ENCODE measurements at regions not wholly inside any gene's neighbourhood (a gene's known extent, or its start where the extent isn't known, plus 50 kb on each side); places are given as distances from the start of the nearest gene placed in this dataset.
A peak's percentile ranks its signal among the peaks of the same experiment; 100 is the strongest.

- Histone ChIP-seq H3K9me3 (ENCODE audit: control insufficient read depth in 2 of 3, low read length in 3 of 3) (no peaks in the 10 kb centered on the region), H3K36me3 (ENCODE audit: control insufficient read depth in 2 of 3, insufficient read depth in 3 of 3, low read length in 3 of 3) (no peaks in the 10 kb centered on the region), H3K27ac (ENCODE audit: low read depth, low read length) (no peak overlapping the region), H3K27me3 (ENCODE audit: control insufficient read depth in 2 of 2, insufficient read depth in 2 of 2, low read length in 2 of 2) (no peaks in the 10 kb centered on the region), H3K4me3 (ENCODE audit: low read length) (no peak overlapping the region), H3K4me1 (ENCODE audit: control insufficient read depth in 2 of 2, insufficient read depth in 2 of 2, low read length in 2 of 2) (peaks cover 0 to 7% of the 10 kb centered on the region in 2 donors)
- intact Hi-C loops (cut with micrococcal nuclease): loop anchor here in 1 of 2 donors (5.0 to 10.0 kb wide), 2 partner anchors 331 to 1314 kb away; no protein-coding TSS in a partner anchor
- DNase-seq (no peak), ATAC-seq (no peak)
- Mint-ChIP-seq H3K36me3 (no peaks in the 10 kb centered on the region), H3K4me1 (peaks cover 0 to 22% (median 12%) of the 10 kb centered on the region in 7 donors), H3K9me3 (no peaks in the 10 kb centered on the region), H3K27ac (no peak overlapping the region), H3K4me3 (peak overlapping the region in 8 of 10 donors; percentile 5 to 79 (median 30)), H3K27me3 (peaks cover 9 to 43% (median 35%) of the 10 kb centered on the region in 5 donors)
- ChIA-PET POLR2A (no interaction called here), CTCF (no interaction called here)
Measured at GRCh38 chr15:31975830-31976229, 54.5 kb upstream of the CHRNA7 start.

- ChIA-PET POLR2A (no interaction called here), CTCF (interaction anchor here (1.1 to 1.7 kb wide), 3 partner anchors 9 to 16 kb away, joined by 3 to 5 read pairs (median 4); no protein-coding TSS in a partner anchor)
- H3K27me3 ChIP-seq (ENCODE audit: control insufficient read depth in 2 of 2, insufficient read depth in 2 of 2, low read length in 2 of 2): no peaks in the 10 kb centered on the region
- H3K4me1 ChIP-seq (ENCODE audit: control insufficient read depth in 2 of 2, insufficient read depth in 2 of 2, low read length in 2 of 2): peaks cover 0 to 7% of the 10 kb centered on the region in 2 donors
- peaks cover 0 to 22% (median 12%) of the 10 kb centered on the region in 7 donors for H3K4me1 Mint-ChIP-seq
- no peaks in the 10 kb centered on the region for H3K36me3 ChIP-seq (ENCODE audit: control insufficient read depth in 2 of 3, insufficient read depth in 3 of 3, low read length in 3 of 3)
- H3K27ac Mint-ChIP-seq: no peak overlapping the region
- no peaks in the 10 kb centered on the region for H3K9me3 Mint-ChIP-seq
- no peak overlapping the region for H3K4me3 ChIP-seq (ENCODE audit: low read length)
- intact Hi-C loops (cut with micrococcal nuclease): loop anchor here in 1 of 2 donors (5.0 to 10.0 kb wide), 2 partner anchors 332 to 1315 kb away; no protein-coding TSS in a partner anchor
- DNase-seq (no peak), ATAC-seq (no peak)
- no peaks in the 10 kb centered on the region for H3K36me3 Mint-ChIP-seq
- H3K4me3 Mint-ChIP-seq: no peak overlapping the region
- peaks cover 9 to 46% (median 38%) of the 10 kb centered on the region in 5 donors for H3K27me3 Mint-ChIP-seq
- no peak overlapping the region for H3K27ac ChIP-seq (ENCODE audit: low read depth, low read length)
- no peaks in the 10 kb centered on the region for H3K9me3 ChIP-seq (ENCODE audit: control insufficient read depth in 2 of 3, low read length in 3 of 3)
Measured at GRCh38 chr15:31977138-31977537, 53.2 kb upstream of the CHRNA7 start.

- no peaks in the 10 kb centered on the region for H3K9me3 Mint-ChIP-seq
- Histone ChIP-seq H3K36me3 (ENCODE audit: control insufficient read depth in 2 of 3, insufficient read depth in 3 of 3, low read length in 3 of 3) (no peaks in the 10 kb centered on the region), H3K27ac (ENCODE audit: low read depth, low read length) (no peak overlapping the region), H3K27me3 (ENCODE audit: control insufficient read depth in 2 of 2, insufficient read depth in 2 of 2, low read length in 2 of 2) (no peaks in the 10 kb centered on the region), H3K4me3 (ENCODE audit: low read length) (no peak overlapping the region), H3K4me1 (ENCODE audit: control insufficient read depth in 2 of 2, insufficient read depth in 2 of 2, low read length in 2 of 2) (peaks cover 0 to 7% of the 10 kb centered on the region in 2 donors), H3K9me3 (ENCODE audit: control insufficient read depth in 2 of 3, low read length in 3 of 3) (no peaks in the 10 kb centered on the region)
- POLR2A ChIA-PET: no interaction called here
- H3K27me3 Mint-ChIP-seq: peaks cover 9 to 46% (median 38%) of the 10 kb centered on the region in 5 donors
- ATAC-seq (peak; percentile 64), DNase-seq (peak; percentile 15 to 56 (median 38))
- no peak overlapping the region for H3K27ac Mint-ChIP-seq
- H3K36me3 Mint-ChIP-seq: no peaks in the 10 kb centered on the region
- intact Hi-C loops (cut with micrococcal nuclease): loop anchor here in 1 of 2 donors (5.0 to 10.0 kb wide), 2 partner anchors 333 to 1316 kb away; no protein-coding TSS in a partner anchor
- peaks cover 0 to 22% (median 12%) of the 10 kb centered on the region in 7 donors for H3K4me1 Mint-ChIP-seq
- H3K4me3 Mint-ChIP-seq: peak overlapping the region in 1 of 10 donors; percentile 24
- CTCF ChIA-PET: interaction anchor here (1.1 to 1.7 kb wide), 3 partner anchors 8 to 15 kb away, joined by 3 to 5 read pairs (median 4); no protein-coding TSS in a partner anchor
Measured at GRCh38 chr15:31977812-31978661, 52.3 kb upstream of the CHRNA7 start.
